MM.1S (cell line): ENCODE measurements at regions not wholly inside any gene's neighbourhood (a gene's known extent, or its start where the extent isn't known, plus 50 kb on each side); places are given as distances from the start of the nearest gene placed in this dataset.

Experiments used
- CTCF ChIP-seq: fragments of 300-600 bp; sonication (generic); IDR thresholded peaks from 2 replicates; pipeline ENCODE4 v1.5.1; 2016; ENCODE audit warnings: antibody characterized with exemption, low read length, mixed read lengths
- EZH2 ChIP-seq: fragments of 300-600 bp; sonication (generic); optimal IDR thresholded peaks from 2 replicates; pipeline ENCODE3; 2017; ENCODE audit warnings: low read depth, mild to moderate bottlenecking, antibody characterized with exemption, low read length, mixed read lengths
- EZH2phosphoT487 ChIP-seq: fragments of 300-600 bp; sonication (generic); IDR thresholded peaks from 2 replicates; pipeline ENCODE4 v1.6.1; 2018; ENCODE audit warnings: antibody characterized with exemption, low read length

GRCh38 chr5:93956006-93956405 is 214.6 kb upstream of the POU5F2 start:
- TF ChIP-seq CTCF (no peak), EZH2 (no peak), EZH2phosphoT487 (no peak)
